A549 (cell line): ENCODE measurements at regions not wholly inside any gene's neighbourhood (a gene's known extent, or its start where the extent isn't known, plus 50 kb on each side); places are given as distances from the start of the nearest gene placed in this dataset.

ENCODE experiments used
- BHLHE40 ChIP-seq: IDR thresholded peaks from 2 replicates; pipeline ENCODE4 v1.6.1; 2012; ENCODE audit warnings: low read depth, low read length, inconsistent platforms
- POLR2A ChIP-seq: IDR thresholded peaks from 2 replicates; pipeline ENCODE4 v1.6.1; 2012; ENCODE audit warnings: mild to moderate bottlenecking, low read length
- TF ChIP-seq, protein P1 (sequence below): fragments of >200 bp; sonication (Bioruptor Twin); formaldehyde crosslinking; IDR thresholded peaks from 3 replicates; pipeline ENCODE4 v1.5.1; 2016

DNA sequence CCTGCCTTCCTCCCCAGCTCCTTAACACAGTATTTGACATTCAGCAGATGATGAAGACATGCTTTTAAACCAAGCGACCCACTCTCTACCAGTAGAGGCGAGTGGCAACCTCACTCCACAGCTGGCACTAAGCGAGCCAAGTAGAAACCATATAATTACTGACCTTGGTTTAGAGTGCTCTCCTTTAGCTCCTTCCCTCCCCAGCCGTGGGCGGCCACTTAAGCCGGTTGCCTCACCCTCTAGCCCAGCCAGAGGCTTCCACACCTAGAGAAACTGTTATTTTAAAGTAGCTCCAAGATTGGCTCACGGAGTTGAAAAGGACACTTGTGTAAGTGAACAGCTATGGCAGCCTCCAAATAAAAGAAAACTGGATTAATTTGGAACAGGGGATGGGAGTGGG is 109.1 kb upstream of the CRHR1 start:
- TF ChIP-seq, protein P1, sequence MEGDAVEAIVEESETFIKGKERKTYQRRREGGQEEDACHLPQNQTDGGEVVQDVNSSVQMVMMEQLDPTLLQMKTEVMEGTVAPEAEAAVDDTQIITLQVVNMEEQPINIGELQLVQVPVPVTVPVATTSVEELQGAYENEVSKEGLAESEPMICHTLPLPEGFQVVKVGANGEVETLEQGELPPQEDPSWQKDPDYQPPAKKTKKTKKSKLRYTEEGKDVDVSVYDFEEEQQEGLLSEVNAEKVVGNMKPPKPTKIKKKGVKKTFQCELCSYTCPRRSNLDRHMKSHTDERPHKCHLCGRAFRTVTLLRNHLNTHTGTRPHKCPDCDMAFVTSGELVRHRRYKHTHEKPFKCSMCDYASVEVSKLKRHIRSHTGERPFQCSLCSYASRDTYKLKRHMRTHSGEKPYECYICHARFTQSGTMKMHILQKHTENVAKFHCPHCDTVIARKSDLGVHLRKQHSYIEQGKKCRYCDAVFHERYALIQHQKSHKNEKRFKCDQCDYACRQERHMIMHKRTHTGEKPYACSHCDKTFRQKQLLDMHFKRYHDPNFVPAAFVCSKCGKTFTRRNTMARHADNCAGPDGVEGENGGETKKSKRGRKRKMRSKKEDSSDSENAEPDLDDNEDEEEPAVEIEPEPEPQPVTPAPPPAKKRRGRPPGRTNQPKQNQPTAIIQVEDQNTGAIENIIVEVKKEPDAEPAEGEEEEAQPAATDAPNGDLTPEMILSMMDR, result no peak
- TF ChIP-seq POLR2A (no peak), BHLHE40 (no peak)
